IPS-20b (cell line): ENCODE measurements at regions not wholly inside any gene's neighbourhood (a gene's known extent, or its start where the extent isn't known, plus 50 kb on each side); places are given as distances from the start of the nearest gene placed in this dataset.

ENCODE experiments used
- H3K27ac ChIP-seq: one replicate; pipeline ENCODE4 v1.5.1; 2013; ENCODE audit warnings: low read length
- H3K27me3 ChIP-seq: 2 replicates; pipeline ENCODE4 v1.6.1; 2013; ENCODE audit warnings: mild to moderate bottlenecking, low read length, inconsistent platforms; ENCODE audit not compliant: insufficient read depth
- H3K36me3 ChIP-seq: 2 replicates; pipeline ENCODE4 v1.6.1; 2013; ENCODE audit warnings: low read depth, mild to moderate bottlenecking, inconsistent platforms, low read length, moderate library complexity; ENCODE audit not compliant: insufficient read depth
- H3K4me1 ChIP-seq: 2 replicates; pipeline ENCODE4 v1.6.1; 2013; ENCODE audit warnings: mild to moderate bottlenecking, control low read depth, inconsistent platforms, low read length, moderate library complexity; ENCODE audit not compliant: insufficient read depth
- H3K4me3 ChIP-seq: 2 replicates; pipeline ENCODE4 v1.5.1; 2013; ENCODE audit warnings: mild to moderate bottlenecking, low read length, inconsistent platforms
- H3K9ac ChIP-seq: 2 replicates; pipeline ENCODE4 v1.6.1; 2013; ENCODE audit warnings: low read depth, mild to moderate bottlenecking, inconsistent platforms, low read length, moderate library complexity
- H3K9me3 ChIP-seq: 2 replicates; pipeline ENCODE4 v1.6.1; 2013; ENCODE audit warnings: mild to moderate bottlenecking, low read depth, low read length, inconsistent platforms; ENCODE audit not compliant: insufficient read depth

DNA sequence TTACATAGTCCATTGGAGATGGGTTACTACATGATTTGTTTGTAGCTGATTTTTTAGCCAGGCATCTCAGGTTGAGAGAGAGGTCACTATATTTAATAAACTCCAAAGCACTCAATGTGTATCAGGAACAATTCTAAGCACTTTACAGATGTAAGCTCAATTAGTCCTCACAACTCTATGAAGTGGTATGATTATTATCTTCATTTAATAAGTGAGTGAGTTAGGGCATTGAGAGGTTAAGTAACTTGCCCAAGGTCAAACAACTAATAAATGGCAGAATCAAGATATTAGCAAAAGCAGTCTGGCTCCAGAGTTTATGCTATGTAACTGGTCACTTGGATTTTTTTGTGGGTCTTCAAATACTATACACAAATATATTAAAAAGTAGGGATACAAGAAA is 56.3 kb upstream of the ABI3BP start:
- Histone ChIP-seq H3K9me3 (no peaks in the 10 kb centered on the region), H3K27me3 (no peaks in the 10 kb centered on the region), H3K4me1 (no peaks in the 10 kb centered on the region), H3K27ac (no peak overlapping the region), H3K9ac (no peak overlapping the region), H3K4me3 (no peak overlapping the region), H3K36me3 (no peaks in the 10 kb centered on the region)

- Histone ChIP-seq H3K36me3 (no peaks in the 10 kb centered on the region), H3K9ac (no peak overlapping the region), H3K4me1 (no peaks in the 10 kb centered on the region), H3K27ac (no peak overlapping the region), H3K9me3 (no peaks in the 10 kb centered on the region), H3K4me3 (no peak overlapping the region), H3K27me3 (no peaks in the 10 kb centered on the region)
These were observed 50.5 kb upstream of the ABI3BP start for GRCh38 chr3:101043687-101044078.

GRCh38 chr3:101042996-101043686 is 49.9 kb upstream of the ABI3BP start:
- Histone ChIP-seq H3K9ac (no peak overlapping the region), H3K36me3 (no peaks in the 10 kb centered on the region), H3K9me3 (no peaks in the 10 kb centered on the region), H3K4me1 (no peaks in the 10 kb centered on the region; the same call in 1 of the 2 replicates), H3K27me3 (no peaks in the 10 kb centered on the region), H3K27ac (no peak overlapping the region), H3K4me3 (no peak overlapping the region)
